HG02759 (cell line): ENCODE measurements at regions not wholly inside any gene's neighbourhood (a gene's known extent, or its start where the extent isn't known, plus 50 kb on each side); places are given as distances from the start of the nearest gene placed in this dataset.

ENCODE experiments used
- ATAC-seq: cut with Tn5 transposase; IDR thresholded peaks from one replicate; pipeline ENCODE4 v1.9.1; 2021; ENCODE audit warnings: mild to moderate bottlenecking, moderate library complexity; ENCODE audit not compliant: unreplicated experiment

GRCh38 chr10:85193796-85194195 lies 865.4 kb downstream of the CCSER2 start:
- no peak for ATAC-seq

DNA sequence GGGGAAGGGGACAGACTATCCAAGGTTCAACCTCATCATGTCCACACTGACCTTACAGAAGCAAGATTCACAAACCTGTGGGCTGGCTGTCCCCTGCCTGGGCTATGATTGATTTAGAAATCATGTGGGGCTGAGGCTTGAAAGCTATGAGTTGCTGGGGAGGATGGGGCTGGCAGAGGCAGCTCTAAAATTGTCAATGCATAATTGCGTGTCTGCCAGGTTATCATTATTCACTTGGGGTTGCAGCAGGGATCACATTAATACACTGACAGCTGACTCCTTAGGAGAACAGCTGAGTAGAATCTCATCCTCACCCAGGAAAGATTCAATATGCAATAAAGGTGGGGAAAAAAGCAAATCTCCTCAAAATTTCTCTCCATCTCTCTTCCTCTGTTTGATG lies 866.3 kb downstream of the CCSER2 start:
- no peak for ATAC-seq

DNA sequence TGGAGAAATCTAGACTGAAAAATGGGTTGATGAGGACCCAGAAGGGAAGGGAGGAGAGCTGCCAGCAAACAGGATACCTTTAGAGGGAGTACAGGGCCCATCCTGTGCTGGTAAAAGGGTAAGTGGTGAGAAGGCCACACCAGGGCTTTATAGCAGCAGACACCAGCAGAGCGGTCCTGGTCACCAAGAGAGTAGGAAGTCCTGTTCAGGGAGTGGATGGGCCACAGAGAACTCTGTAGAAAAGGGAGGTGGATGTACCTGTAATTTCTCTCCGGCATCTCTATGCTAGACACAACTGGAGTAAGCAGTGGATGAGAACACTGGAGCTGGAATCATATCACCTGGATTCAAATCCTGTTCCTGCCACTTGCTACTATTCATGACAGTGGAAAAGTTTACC lies 867.2 kb downstream of the CCSER2 start:
- no peak for ATAC-seq

- no peak for ATAC-seq
These were observed 876.4 kb downstream of the CCSER2 start for GRCh38 chr10:85204814-85205213.

DNA sequence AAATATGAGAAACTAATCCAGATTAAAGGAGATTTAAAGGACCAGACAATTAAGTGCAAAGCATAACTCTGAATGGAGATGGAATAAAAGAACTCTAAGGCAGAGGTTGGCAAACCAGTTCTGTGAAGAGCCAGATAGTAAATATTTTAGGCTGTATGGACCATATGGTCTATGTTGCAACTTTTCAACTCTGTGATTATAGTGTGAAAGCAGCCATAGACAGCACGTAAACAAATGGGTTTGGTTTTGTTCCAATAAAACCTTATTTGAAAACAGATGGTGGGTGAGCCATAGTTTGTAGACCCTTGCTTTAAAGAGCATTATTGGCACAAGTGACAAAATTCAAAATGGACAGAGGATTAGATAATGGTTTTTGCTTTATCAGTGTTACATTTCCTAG lies 884.1 kb downstream of the CCSER2 start:
- ATAC-seq, result no peak

GRCh38 chr10:85213493-85213892 lies 885.1 kb downstream of the CCSER2 start:
- no peak for ATAC-seq

DNA sequence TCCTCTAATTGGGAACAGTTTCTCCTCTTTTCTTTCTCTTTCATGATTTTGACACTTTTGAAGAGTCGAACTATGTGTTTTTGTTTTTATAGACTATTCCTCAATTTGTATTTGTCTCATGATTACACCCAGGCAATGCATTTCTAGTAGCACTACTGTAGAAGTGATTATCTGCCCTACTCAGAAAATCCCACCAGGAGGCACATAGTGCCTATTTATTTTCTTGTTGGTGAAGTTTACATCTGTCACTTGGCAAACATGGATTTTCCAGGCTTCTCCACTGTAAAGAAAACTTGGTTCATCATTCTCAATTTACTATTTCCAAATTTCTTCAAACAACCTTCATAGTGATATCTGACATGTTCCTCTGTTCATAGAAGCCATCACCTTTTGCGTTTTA lies 893.9 kb downstream of the CCSER2 start:
- no peak for ATAC-seq

DNA sequence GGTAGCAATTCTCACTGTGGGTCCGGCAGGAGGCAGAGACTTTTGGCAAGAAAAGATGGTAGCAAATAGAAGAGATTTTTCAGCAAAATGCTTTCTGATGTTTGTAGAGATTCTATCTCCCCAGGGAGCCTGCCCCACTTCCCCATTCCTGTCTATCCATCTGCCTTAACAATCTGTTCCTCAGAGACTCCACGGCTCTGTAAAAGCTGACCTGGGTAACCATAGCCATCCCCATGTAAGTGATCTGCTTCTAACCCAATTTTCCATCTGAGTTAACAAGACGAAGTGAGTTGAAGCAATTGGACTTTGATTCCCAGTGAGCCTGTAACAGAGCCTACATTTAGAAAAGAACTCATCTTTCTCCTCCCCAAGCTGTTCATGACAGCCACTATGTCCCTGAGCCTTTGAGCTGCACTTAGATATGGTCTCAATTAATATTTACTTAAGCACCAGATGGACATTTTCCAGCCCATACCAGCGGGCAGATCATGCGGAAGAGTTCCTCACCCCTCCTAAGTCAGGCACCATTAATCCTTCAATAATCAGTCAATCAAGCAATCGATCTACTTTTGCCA lies 896.1 kb downstream of the CCSER2 start:
- no peak for ATAC-seq

DNA sequence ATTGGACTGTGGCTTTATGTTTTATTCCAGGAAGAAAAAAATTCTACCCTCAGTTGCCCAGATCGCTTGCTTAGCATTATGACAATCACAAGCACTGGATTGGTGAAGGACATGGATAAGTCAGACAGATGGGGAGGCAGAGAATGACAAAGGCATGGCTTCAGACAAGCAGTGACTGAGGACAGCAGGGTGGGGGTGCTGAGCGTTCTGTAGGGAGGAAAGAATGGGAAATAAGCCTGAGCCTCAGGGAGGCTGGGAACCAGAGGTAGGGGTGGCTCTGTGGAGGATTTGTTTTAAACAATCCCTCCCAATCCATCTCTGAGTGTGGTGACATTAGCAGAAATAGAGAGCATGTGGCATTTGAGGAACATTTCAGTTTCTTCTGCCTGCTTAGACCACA lies 896.9 kb downstream of the CCSER2 start:
- no peak for ATAC-seq

GRCh38 chr10:85226596-85226995 lies 898.2 kb downstream of the CCSER2 start:
- no peak for ATAC-seq

DNA sequence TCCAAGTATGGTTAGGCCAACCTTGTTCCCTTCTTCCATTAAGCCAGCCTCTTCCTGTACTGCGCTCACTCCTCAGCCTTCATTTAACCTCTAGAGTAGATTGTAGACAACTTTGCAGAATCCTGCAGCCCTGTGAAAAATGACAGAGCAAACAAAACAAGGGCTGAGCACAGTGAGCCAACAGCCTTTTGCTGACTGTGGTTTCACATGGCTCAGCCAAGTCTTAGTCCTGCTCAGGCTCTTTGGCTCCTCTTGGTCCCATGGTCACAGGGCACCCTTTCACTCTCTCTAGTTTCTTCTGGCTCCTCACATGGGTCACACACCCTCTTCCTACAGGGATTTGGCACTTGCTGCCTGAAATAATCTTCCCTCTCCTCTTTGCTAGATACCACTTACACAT lies 900.3 kb downstream of the CCSER2 start:
- ATAC-seq, result no peak

GRCh38 chr10:85231534-85232270 lies 903.3 kb downstream of the CCSER2 start:
- no peak for ATAC-seq

- no peak for ATAC-seq
These were observed 906.9 kb downstream of the CCSER2 start for GRCh38 chr10:85235258-85235657.

DNA sequence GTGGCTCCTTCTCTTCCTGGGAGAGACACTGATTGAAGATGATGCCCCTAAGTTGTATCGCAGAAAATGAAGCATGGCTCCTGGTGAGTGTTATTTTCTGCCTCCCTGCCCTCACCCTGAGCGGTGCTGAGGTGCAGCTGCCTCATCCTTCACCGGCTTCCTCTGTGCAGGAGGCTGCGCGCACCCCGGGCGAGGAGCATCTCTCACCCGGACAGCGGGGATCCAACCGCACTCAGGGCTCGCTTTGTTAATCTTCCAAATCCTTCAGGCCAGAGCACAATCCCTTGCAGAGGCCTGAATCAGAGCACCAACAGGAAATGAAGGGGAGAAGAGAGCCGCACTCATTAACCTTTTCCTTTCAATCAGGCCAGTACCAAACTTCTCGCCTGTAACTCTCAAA lies 910.3 kb downstream of the CCSER2 start:
- no peak for ATAC-seq

GRCh38 chr10:85250304-85250703 lies 921.9 kb downstream of the CCSER2 start:
- ATAC-seq, result no peak

- ATAC-seq, result no peak
These were observed 928.1 kb downstream of the CCSER2 start for GRCh38 chr10:85256481-85256880.

DNA sequence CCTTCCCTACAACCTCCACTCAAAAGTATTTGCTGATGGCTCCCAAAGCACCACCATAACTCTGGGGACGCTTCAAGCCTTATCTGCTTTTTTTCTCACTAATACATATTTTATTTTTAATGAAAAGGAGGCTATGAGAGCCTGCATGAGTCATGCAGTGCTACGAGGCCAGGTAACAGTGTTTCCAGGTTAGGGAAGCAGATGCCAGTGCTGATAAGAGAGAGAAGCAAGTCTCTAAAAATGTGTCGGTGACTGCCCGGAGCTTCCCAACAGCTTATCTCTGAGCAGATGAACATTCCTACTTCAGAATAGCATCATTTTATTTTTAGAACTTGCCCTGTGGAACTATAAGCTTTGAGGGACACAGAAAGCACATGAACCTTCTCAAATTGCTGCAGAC lies 931.5 kb downstream of the CCSER2 start:
- no peak for ATAC-seq

DNA sequence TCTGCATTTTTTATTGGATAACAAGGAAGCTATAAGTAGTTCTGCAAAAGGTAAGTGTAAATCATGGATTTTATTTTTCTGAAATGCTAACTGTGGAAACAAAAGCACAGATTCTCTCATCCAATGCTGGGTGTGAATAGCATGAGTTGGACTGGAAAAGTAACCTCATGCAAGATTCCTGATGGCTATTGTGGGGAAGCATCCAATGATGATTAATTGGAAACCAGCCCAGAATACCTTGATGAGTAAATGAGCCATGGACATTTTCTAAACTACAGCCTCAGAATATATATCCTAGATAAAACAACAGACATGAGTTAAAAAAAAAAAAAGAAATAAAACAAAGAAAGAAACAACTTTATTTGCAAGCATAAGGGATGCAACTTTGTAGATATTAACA lies 934.6 kb downstream of the CCSER2 start:
- ATAC-seq, result no peak

DNA sequence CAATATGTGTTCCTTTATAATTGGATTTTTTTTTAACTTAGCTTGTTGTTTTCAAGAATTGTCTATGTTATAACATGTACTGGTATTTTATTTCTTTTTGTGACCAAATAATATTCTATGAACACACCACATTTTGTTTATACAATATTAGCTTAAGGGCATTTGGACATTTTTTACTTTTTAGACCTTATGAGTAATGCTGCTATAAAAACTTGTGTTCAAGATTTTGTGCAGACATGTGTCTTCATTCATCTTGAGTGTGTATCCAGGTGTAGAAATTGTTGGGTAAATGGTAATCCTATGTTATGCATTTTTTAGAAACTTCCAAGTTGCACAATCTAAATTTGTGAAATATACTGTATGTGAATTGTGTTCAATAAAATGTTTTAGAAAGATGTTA lies 936.7 kb downstream of the CCSER2 start:
- no peak for ATAC-seq

- no peak for ATAC-seq
These were observed 938.4 kb downstream of the CCSER2 start for GRCh38 chr10:85266808-85267207.

- no peak for ATAC-seq
These were observed 951.6 kb downstream of the CCSER2 start for GRCh38 chr10:85280014-85280413.

GRCh38 chr10:85284778-85285770 lies 956.7 kb downstream of the CCSER2 start:
- no peak for ATAC-seq
